ENCODE measurements at regions not wholly inside any gene's neighbourhood (a gene's known extent, or its start where the extent isn't known, plus 50 kb on each side); places are given as distances from the start of the nearest gene placed in this dataset.

- TF ChIP-seq, protein P1, sequence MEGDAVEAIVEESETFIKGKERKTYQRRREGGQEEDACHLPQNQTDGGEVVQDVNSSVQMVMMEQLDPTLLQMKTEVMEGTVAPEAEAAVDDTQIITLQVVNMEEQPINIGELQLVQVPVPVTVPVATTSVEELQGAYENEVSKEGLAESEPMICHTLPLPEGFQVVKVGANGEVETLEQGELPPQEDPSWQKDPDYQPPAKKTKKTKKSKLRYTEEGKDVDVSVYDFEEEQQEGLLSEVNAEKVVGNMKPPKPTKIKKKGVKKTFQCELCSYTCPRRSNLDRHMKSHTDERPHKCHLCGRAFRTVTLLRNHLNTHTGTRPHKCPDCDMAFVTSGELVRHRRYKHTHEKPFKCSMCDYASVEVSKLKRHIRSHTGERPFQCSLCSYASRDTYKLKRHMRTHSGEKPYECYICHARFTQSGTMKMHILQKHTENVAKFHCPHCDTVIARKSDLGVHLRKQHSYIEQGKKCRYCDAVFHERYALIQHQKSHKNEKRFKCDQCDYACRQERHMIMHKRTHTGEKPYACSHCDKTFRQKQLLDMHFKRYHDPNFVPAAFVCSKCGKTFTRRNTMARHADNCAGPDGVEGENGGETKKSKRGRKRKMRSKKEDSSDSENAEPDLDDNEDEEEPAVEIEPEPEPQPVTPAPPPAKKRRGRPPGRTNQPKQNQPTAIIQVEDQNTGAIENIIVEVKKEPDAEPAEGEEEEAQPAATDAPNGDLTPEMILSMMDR (conservative IDR thresholded peaks at IDR 0.05; ENCODE audit: low read length): no peak
- TF ChIP-seq EZH2phosphoT487 (IDR thresholded peaks at IDR 0.05; ENCODE audit: borderline replicate concordance, low read depth, low read length): no peak
- no TSS peak for BruUV-seq (replicated peaks)
Measured at GRCh38 chr14:73796893-73797542, 54.6 kb upstream of the PTGR2 start.

GRCh38 chr14:73796415-73796814 is 55.2 kb upstream of the PTGR2 start:
- Histone ChIP-seq H2AFZ (ENCODE audit: low read length) (no peak overlapping the region), H3K4me1 (ENCODE audit: insufficient read depth, low read length, poor library complexity, severe bottlenecking) (peaks cover 8% of the 10 kb centered on the region), H3K9me3 (ENCODE audit: low read length) (no peaks in the 10 kb centered on the region), H3K9me2 (ENCODE audit: insufficient read depth, low read length) (no peaks in the 10 kb centered on the region), H3K4me3 (ENCODE audit: low read depth, low read length, poor library complexity, severe bottlenecking) (no peak overlapping the region), H3K79me2 (ENCODE audit: insufficient read depth, low read depth, low read length) (no peaks in the 10 kb centered on the region), H3K36me3 (ENCODE audit: insufficient read depth, low read length) (no peaks in the 10 kb centered on the region), H3K4me2 (ENCODE audit: low read length) (no peak overlapping the region), H3K27ac (ENCODE audit: low read depth, low read length, poor library complexity, severe bottlenecking) (no peak overlapping the region), H4K20me1 (ENCODE audit: insufficient read depth, low read length) (no peaks in the 10 kb centered on the region)
- ChIA-PET CTCF (ENCODE audit: unreplicated experiment) (interaction anchor here (1.5 kb wide), 1 partner anchor 9 kb away, joined by 5 read pairs; no protein-coding TSS in a partner anchor), POLR2A (interaction anchor here (0.7 to 2.6 kb wide), 9 partner anchors 7 to 1256 kb away, joined by 3 to 14 read pairs (median 5); no protein-coding TSS in a partner anchor)
- intact Hi-C loops (cut with micrococcal nuclease; ENCODE audit: unreplicated experiment): no loop called here
- no TSS peak for BruUV-seq (replicated peaks)
- no peak for TF ChIP-seq EZH2phosphoT487 (IDR thresholded peaks at IDR 0.05; ENCODE audit: borderline replicate concordance, low read depth, low read length)
- TF ChIP-seq, protein P1 (conservative IDR thresholded peaks at IDR 0.05; ENCODE audit: low read length): no peak
- no peak for DNase-seq (ENCODE audit: low spot score)

More at GRCh38 chr14:73796893-73797542, 54.6 kb upstream of the PTGR2 start:
- H3K79me2 ChIP-seq (ENCODE audit: insufficient read depth, low read depth, low read length): no peaks in the 10 kb centered on the region
- no peak for DNase-seq (ENCODE audit: low spot score)
- H2AFZ ChIP-seq (ENCODE audit: low read length): peak overlapping the region; percentile 76
- no peak overlapping the region for H3K4me3 ChIP-seq (ENCODE audit: low read depth, low read length, poor library complexity, severe bottlenecking)
- no peak overlapping the region for H3K27ac ChIP-seq (ENCODE audit: low read depth, low read length, poor library complexity, severe bottlenecking)
- no peaks in the 10 kb centered on the region for H3K36me3 ChIP-seq (ENCODE audit: insufficient read depth, low read length)
- H3K9me3 ChIP-seq (ENCODE audit: low read length): no peaks in the 10 kb centered on the region
- intact Hi-C loops (cut with micrococcal nuclease; ENCODE audit: unreplicated experiment): no loop called here
- POLR2A ChIA-PET: interaction anchor here (0.7 to 2.6 kb wide), 10 partner anchors 8 to 1257 kb away, joined by 3 to 14 read pairs (median 6); no protein-coding TSS in a partner anchor
- no peaks in the 10 kb centered on the region for H3K9me2 ChIP-seq (ENCODE audit: insufficient read depth, low read length)
- peak overlapping the region; percentile 7; the same call in 1 of the 2 replicates for H3K4me2 ChIP-seq (ENCODE audit: low read length)
- CTCF ChIA-PET (ENCODE audit: unreplicated experiment): interaction anchor here (1.5 kb wide), 1 partner anchor 9 kb away, joined by 5 read pairs; no protein-coding TSS in a partner anchor
- peaks cover 8% of the 10 kb centered on the region for H3K4me1 ChIP-seq (ENCODE audit: insufficient read depth, low read length, poor library complexity, severe bottlenecking)
- no peaks in the 10 kb centered on the region for H4K20me1 ChIP-seq (ENCODE audit: insufficient read depth, low read length)

GRCh38 chr14:73795974-73796373 is 55.7 kb upstream of the PTGR2 start:
- H3K4me2 ChIP-seq (ENCODE audit: low read length): no peak overlapping the region
- POLR2A ChIA-PET: no interaction called here
- TF ChIP-seq, protein P1 (conservative IDR thresholded peaks at IDR 0.05; ENCODE audit: low read length): no peak
- TF ChIP-seq EZH2phosphoT487 (IDR thresholded peaks at IDR 0.05; ENCODE audit: borderline replicate concordance, low read depth, low read length): no peak
- intact Hi-C loops (cut with micrococcal nuclease; ENCODE audit: unreplicated experiment): no loop called here
- H2AFZ ChIP-seq (ENCODE audit: low read length): no peak overlapping the region
- CTCF ChIA-PET (ENCODE audit: unreplicated experiment): interaction anchor here (1.5 kb wide), 1 partner anchor 8 kb away, joined by 5 read pairs; no protein-coding TSS in a partner anchor
- no peaks in the 10 kb centered on the region for H3K9me3 ChIP-seq (ENCODE audit: low read length)
- no peaks in the 10 kb centered on the region for H3K36me3 ChIP-seq (ENCODE audit: insufficient read depth, low read length)
- no peaks in the 10 kb centered on the region for H3K9me2 ChIP-seq (ENCODE audit: insufficient read depth, low read length)
- no peak for DNase-seq (ENCODE audit: low spot score)
- H3K4me1 ChIP-seq (ENCODE audit: insufficient read depth, low read length, poor library complexity, severe bottlenecking): peaks cover 8% of the 10 kb centered on the region
- H3K27ac ChIP-seq (ENCODE audit: low read depth, low read length, poor library complexity, severe bottlenecking): no peak overlapping the region
- BruUV-seq (replicated peaks): no TSS peak
- H4K20me1 ChIP-seq (ENCODE audit: insufficient read depth, low read length): no peaks in the 10 kb centered on the region
- H3K4me3 ChIP-seq (ENCODE audit: low read depth, low read length, poor library complexity, severe bottlenecking): no peak overlapping the region
- H3K79me2 ChIP-seq (ENCODE audit: insufficient read depth, low read depth, low read length): no peaks in the 10 kb centered on the region
